HG03060 (cell line): ENCODE measurements at regions not wholly inside any gene's neighbourhood (a gene's known extent, or its start where the extent isn't known, plus 50 kb on each side); places are given as distances from the start of the nearest gene placed in this dataset.
"Not testable (repeated sequence)": the region's sequence is repeated elsewhere in the genome, so short reads cannot be mapped to it uniquely, and the experiment has no call there.

Experiments used
- ATAC-seq: cut with Tn5 transposase; IDR thresholded peaks from one replicate; pipeline ENCODE4 v1.9.1; 2021; ENCODE audit warnings: low read depth, moderate number of reproducible peaks; ENCODE audit not compliant: unreplicated experiment

- no peak for ATAC-seq
Observed at GRCh38 chr6:85236636-85237035, 213.2 kb upstream of the NT5E start.

- ATAC-seq, result not testable (repeated sequence)
Observed at GRCh38 chr6:85227345-85227744, 222.5 kb upstream of the NT5E start.

- ATAC-seq, result not testable (repeated sequence)
Observed at GRCh38 chr6:85212794-85213193, 237.1 kb upstream of the NT5E start.

GRCh38 chr6:85195243-85195642 lies 254.6 kb upstream of the NT5E start:
- ATAC-seq, result no peak

GRCh38 chr6:85193339-85193738 lies 256.5 kb upstream of the NT5E start:
- ATAC-seq, result no peak

- no peak for ATAC-seq
Observed at GRCh38 chr6:85192596-85192995, 257.3 kb upstream of the NT5E start.

GRCh38 chr6:85192186-85192585 lies 257.7 kb upstream of the NT5E start:
- ATAC-seq, result no peak

- no peak for ATAC-seq
Observed at GRCh38 chr6:85191656-85192055, 258.2 kb upstream of the NT5E start.

- ATAC-seq, result no peak
Observed at GRCh38 chr6:85186546-85187175, 263.2 kb upstream of the NT5E start.

GRCh38 chr6:85185977-85186376 lies 263.9 kb upstream of the NT5E start:
- no peak for ATAC-seq

GRCh38 chr6:85183841-85184240 lies 266.0 kb upstream of the NT5E start:
- no peak for ATAC-seq

- ATAC-seq, result no peak
Observed at GRCh38 chr6:85172705-85173104, 277.2 kb upstream of the NT5E start.

GRCh38 chr6:85172161-85172560 lies 277.7 kb upstream of the NT5E start:
- no peak for ATAC-seq

GRCh38 chr6:85169189-85169588 lies 280.7 kb upstream of the NT5E start:
- ATAC-seq, result no peak

GRCh38 chr6:85168146-85168545 lies 281.7 kb upstream of the NT5E start:
- no peak for ATAC-seq

GRCh38 chr6:85166114-85166741 lies 283.7 kb upstream of the NT5E start:
- no peak for ATAC-seq

- no peak for ATAC-seq
Observed at GRCh38 chr6:85163156-85164080, 286.5 kb upstream of the NT5E start.

- ATAC-seq, result no peak
Observed at GRCh38 chr6:85157311-85157710, 292.6 kb upstream of the NT5E start.

GRCh38 chr6:85143676-85144075 lies 306.2 kb upstream of the NT5E start:
- no peak for ATAC-seq

- ATAC-seq, result no peak
Observed at GRCh38 chr6:85137865-85138264, 312.0 kb upstream of the NT5E start.

- ATAC-seq, result no peak
Observed at GRCh38 chr6:85136310-85136709, 313.6 kb upstream of the NT5E start.
